Left ventricle myocardium inferior (tissue), 1 donor: ENCODE measurements at regions not wholly inside any gene's neighbourhood (a gene's known extent, or its start where the extent isn't known, plus 50 kb on each side); places are given as distances from the start of the nearest gene placed in this dataset.

Experiments used
- DNase-seq: peaks from one replicate; pipeline ENCODE4 v3.0.0-alpha.2; 2020
- H3K27ac ChIP-seq: fragments of 200-600 bp; replicated peaks from 2 replicates; pipeline ENCODE4 v1.8.0; 2021
- H3K27me3 ChIP-seq: fragments of 200-600 bp; 2 replicates; pipeline ENCODE4 v1.8.0; 2021; ENCODE audit warnings: low read depth
- H3K36me3 ChIP-seq: fragments of 200-600 bp; 2 replicates; pipeline ENCODE4 v1.8.0; 2021
- H3K4me1 ChIP-seq: fragments of 200-600 bp; 2 replicates; pipeline ENCODE4 v1.8.0; 2021
- H3K4me3 ChIP-seq: fragments of 200-600 bp; 2 replicates; pipeline ENCODE4 v1.8.0; 2021; ENCODE audit warnings: mild to moderate bottlenecking, moderate library complexity
- H3K9me3 ChIP-seq: fragments of 200-600 bp; replicated peaks from 2 replicates; pipeline ENCODE4 v1.8.0; 2021
- CTCF ChIP-seq: fragments of 200-600 bp; IDR thresholded peaks from 2 replicates; pipeline ENCODE4 v1.8.0; 2021; ENCODE audit warnings: antibody characterized with exemption, mild to moderate bottlenecking, borderline replicate concordance
- intact Hi-C: fragments of 100-400 bp; cut with micrococcal nuclease; formaldehyde crosslinking; loops from one replicate; pipeline ENCODE4 v1.11.0; 2022
- donor health status: DM: no; HTN: yes; CAD: no; lungs with severe emphysema.

- H3K4me3 ChIP-seq: no peak overlapping the region
- H3K27me3 ChIP-seq: no peaks in the 10 kb centered on the region
- no peak for DNase-seq
- no peak for TF ChIP-seq CTCF
- no peaks in the 10 kb centered on the region for H3K4me1 ChIP-seq
- H3K36me3 ChIP-seq: no peaks in the 10 kb centered on the region
- intact Hi-C loops: no loop called here
- no peaks in the 10 kb centered on the region for H3K9me3 ChIP-seq
- no peak overlapping the region for H3K27ac ChIP-seq
Measured at GRCh38 chr2:194455358-194455757, 1201.7 kb upstream of the SLC39A10 start.

GRCh38 chr2:194452504-194452903 is 1204.5 kb upstream of the SLC39A10 start:
- Histone ChIP-seq H3K9me3 (no peaks in the 10 kb centered on the region), H3K36me3 (no peaks in the 10 kb centered on the region), H3K27ac (no peak overlapping the region), H3K27me3 (no peaks in the 10 kb centered on the region), H3K4me3 (no peak overlapping the region), H3K4me1 (no peaks in the 10 kb centered on the region)
- no peak for DNase-seq
- no peak for TF ChIP-seq CTCF
- intact Hi-C loops: no loop called here

GRCh38 chr2:194445226-194445625 is 1211.8 kb upstream of the SLC39A10 start:
- Histone ChIP-seq H3K4me1 (no peaks in the 10 kb centered on the region), H3K27me3 (no peaks in the 10 kb centered on the region), H3K27ac (no peak overlapping the region), H3K36me3 (no peaks in the 10 kb centered on the region), H3K4me3 (no peak overlapping the region), H3K9me3 (peaks cover 19% of the 10 kb centered on the region)
- intact Hi-C loops: no loop called here
- no peak for TF ChIP-seq CTCF
- DNase-seq: no peak

GRCh38 chr2:194443926-194444325 is 1213.1 kb upstream of the SLC39A10 start:
- no peak for DNase-seq
- Histone ChIP-seq H3K9me3 (peaks cover 29% of the 10 kb centered on the region), H3K4me3 (no peak overlapping the region), H3K36me3 (no peaks in the 10 kb centered on the region), H3K27ac (no peak overlapping the region), H3K4me1 (no peaks in the 10 kb centered on the region), H3K27me3 (no peaks in the 10 kb centered on the region)
- intact Hi-C loops: no loop called here
- no peak for TF ChIP-seq CTCF

- no peak for TF ChIP-seq CTCF
- Histone ChIP-seq H3K36me3 (no peaks in the 10 kb centered on the region), H3K4me1 (no peaks in the 10 kb centered on the region), H3K9me3 (peaks cover 6% of the 10 kb centered on the region), H3K27ac (no peak overlapping the region), H3K27me3 (no peaks in the 10 kb centered on the region), H3K4me3 (no peak overlapping the region)
- intact Hi-C loops: no loop called here
- DNase-seq: no peak
Measured at GRCh38 chr2:194424683-194425209, 1232.3 kb upstream of the SLC39A10 start.

- Histone ChIP-seq H3K4me1 (no peaks in the 10 kb centered on the region), H3K36me3 (no peaks in the 10 kb centered on the region), H3K27ac (no peak overlapping the region), H3K4me3 (no peak overlapping the region), H3K27me3 (no peaks in the 10 kb centered on the region), H3K9me3 (no peaks in the 10 kb centered on the region)
- DNase-seq: no peak
- intact Hi-C loops: no loop called here
- no peak for TF ChIP-seq CTCF
Measured at GRCh38 chr2:194411221-194411620, 1245.8 kb upstream of the SLC39A10 start.
